Heart left ventricle (tissue), 13 donors: ENCODE measurements at regions not wholly inside any gene's neighbourhood (a gene's known extent, or its start where the extent isn't known, plus 50 kb on each side); places are given as distances from the start of the nearest gene placed in this dataset.

Experiments used
- CTCF ChIP-seq, 12 donors: fragments of 200-600 bp; sonication (generic) in 4 of 12; IDR thresholded peaks; one replicate each; pipeline versions ENCODE4 v1.5.0 to v1.8.0; 2018 to 2022; ENCODE audit warnings: antibody characterized with exemption in 12 of 12, mild to moderate bottlenecking in 5 of 12
- POLR2A ChIP-seq, 2 donors: fragments of 450-650 bp; IDR thresholded peaks; one replicate each; pipeline ENCODE4 v1.6.1; 2017; ENCODE audit warnings: antibody characterized with exemption in 2 of 2, mild to moderate bottlenecking in 2 of 2, moderate library complexity in 2 of 2
- donor health status: ischemic (EF 13 %, LVEDD 7.1; RV severe dilation, severe dysfunction).
- donor health status: DM: no; HTN: yes; CAD: no.
- donor health status: DM: no; HTN: no; CAD: no.
- donor health status: ischemic (EF 25% LVEDD 6.9; RV normal size, moderate dysfunction).
- donor health status: ischemic (EF 25% LVEDD 5.7; RV mildly dilated, moderate dysfunction).
- donor health status: ischemic (EF 35%, LVEDD 5.7; RV mildly dilated, moderate dysfunction).
- donor health status: nonischemic (EF 11% LVEDD 7.7; RV severe dilation, severe dysfunction).
- donor health status: DM: yes; HTN: yes; CAD: no.
- donor health status: PGD.
- donor health status: ischemic (EF 29% LVEDD 5.4; RV normal size, mild dysfunction).
- donor health status: nonischemic (EF 23%, LVEDD 6.1; RV moderate dilation, normal function).

- TF ChIP-seq CTCF (IDR thresholded peaks at IDR 0.05), result no peak
- no peak for TF ChIP-seq POLR2A (IDR thresholded peaks at IDR 0.05)
Observed at GRCh38 chr3:20302766-20303165, 116.8 kb upstream of the SGO1 start.
